NOMO-1 treated with DMSO at 0.1 percent for 48 hours (cell line): ENCODE measurements at regions not wholly inside any gene's neighbourhood (a gene's known extent, or its start where the extent isn't known, plus 50 kb on each side); places are given as distances from the start of the nearest gene placed in this dataset.

ENCODE experiments used
- DNase-seq: peaks from one replicate; lab custom pipeline; 2025; ENCODE audit not compliant: unreplicated experiment; lab: John Stamatoyannopoulos, UW

GRCh38 chr6:138577151-138577915 lies 78.0 kb upstream of the NHSL1 start:
- peak; percentile 13 for DNase-seq

- DNase-seq, result no peak
Measured at GRCh38 chr6:138580040-138580439, 80.7 kb upstream of the NHSL1 start.

- no peak for DNase-seq
Measured at GRCh38 chr6:138580801-138581200, 81.5 kb upstream of the NHSL1 start.

GRCh38 chr6:138582573-138582972 lies 83.3 kb upstream of the NHSL1 start:
- no peak for DNase-seq

- DNase-seq, result no peak
Measured at GRCh38 chr6:138586638-138587037, 87.3 kb upstream of the NHSL1 start.

GRCh38 chr6:138588805-138589434 lies 89.6 kb upstream of the NHSL1 start:
- DNase-seq, result peak; percentile 71

- DNase-seq, result peak; percentile 40
Measured at GRCh38 chr6:138590796-138591709, 91.8 kb upstream of the NHSL1 start.

GRCh38 chr6:138592749-138593123 lies 93.4 kb upstream of the NHSL1 start:
- peak; percentile 95 for DNase-seq

- DNase-seq, result peak; percentile 93
Measured at GRCh38 chr6:138593124-138593877, 94.0 kb upstream of the NHSL1 start.

- DNase-seq, result no peak
Measured at GRCh38 chr6:138593909-138594757, 94.8 kb upstream of the NHSL1 start.

GRCh38 chr6:138594758-138595140 lies 95.5 kb upstream of the NHSL1 start:
- no peak for DNase-seq

- DNase-seq, result no peak
Measured at GRCh38 chr6:138596126-138596525, 96.8 kb upstream of the NHSL1 start.

- no peak for DNase-seq
Measured at GRCh38 chr6:138596591-138596990, 97.3 kb upstream of the NHSL1 start.

GRCh38 chr6:138597336-138597735 lies 98.0 kb upstream of the NHSL1 start:
- DNase-seq, result no peak

- DNase-seq, result no peak
Measured at GRCh38 chr6:138598562-138599173, 99.4 kb upstream of the NHSL1 start.

- DNase-seq, result no peak
Measured at GRCh38 chr6:138600261-138600660, 101.0 kb upstream of the NHSL1 start.

GRCh38 chr6:138600726-138601125 lies 101.4 kb upstream of the NHSL1 start:
- DNase-seq, result no peak

GRCh38 chr6:138601128-138601527 lies 101.8 kb upstream of the NHSL1 start:
- DNase-seq, result no peak

- no peak for DNase-seq
Measured at GRCh38 chr6:138605958-138606357, 106.7 kb upstream of the NHSL1 start.
